ENCODE measurements at regions not wholly inside any gene's neighbourhood (a gene's known extent, or its start where the extent isn't known, plus 50 kb on each side); places are given as distances from the start of the nearest gene placed in this dataset.

- no peak for TF ChIP-seq EZH2 (IDR thresholded peaks at IDR 0.05; ENCODE audit: borderline replicate concordance, low read depth, low read length, severe bottlenecking)
- Histone ChIP-seq H3K9me3 (ENCODE audit: insufficient read depth, low read length, severe bottlenecking) (no peaks in the 10 kb centered on the region), H3K27ac (ENCODE audit: low read length) (no peak overlapping the region), H3K4me3 (ENCODE audit: low read depth in 1 of 2, low read length in 2 of 2) (no peak overlapping the region), H3K9ac (ENCODE audit: low read depth, low read length) (no peak overlapping the region), H3K4me2 (ENCODE audit: insufficient read depth, low read length) (no peak overlapping the region), H3K36me3 (ENCODE audit: insufficient read depth, low read length) (no peaks in the 10 kb centered on the region), H3K79me2 (ENCODE audit: insufficient read depth, low read length) (no peaks in the 10 kb centered on the region), H3K27me3 (ENCODE audit: insufficient read depth, low read length, poor library complexity) (no peaks in the 10 kb centered on the region), H3K4me1 (ENCODE audit: insufficient read depth, low read length) (no peaks in the 10 kb centered on the region), H4K20me1 (ENCODE audit: insufficient read depth, low read length) (no peaks in the 10 kb centered on the region), H2AFZ (ENCODE audit: low read depth, low read length) (no peak overlapping the region)
- ATAC-seq (ENCODE audit: insufficient read depth, low read depth) (no peak), DNase-seq (no peak)
Observed at GRCh38 chr6:18752278-18753068, 365.3 kb downstream of the RNF144B start.

- Histone ChIP-seq H3K4me3 (ENCODE audit: low read depth in 1 of 2, low read length in 2 of 2) (no peak overlapping the region), H3K4me2 (ENCODE audit: insufficient read depth, low read length) (no peak overlapping the region), H2AFZ (ENCODE audit: low read depth, low read length) (no peak overlapping the region), H3K9me3 (ENCODE audit: insufficient read depth, low read length, severe bottlenecking) (no peaks in the 10 kb centered on the region), H3K9ac (ENCODE audit: low read depth, low read length) (no peak overlapping the region), H3K79me2 (ENCODE audit: insufficient read depth, low read length) (no peaks in the 10 kb centered on the region), H3K36me3 (ENCODE audit: insufficient read depth, low read length) (no peaks in the 10 kb centered on the region), H3K4me1 (ENCODE audit: insufficient read depth, low read length) (no peaks in the 10 kb centered on the region), H3K27ac (ENCODE audit: low read length) (no peak overlapping the region), H3K27me3 (ENCODE audit: insufficient read depth, low read length, poor library complexity) (no peaks in the 10 kb centered on the region), H4K20me1 (ENCODE audit: insufficient read depth, low read length) (no peaks in the 10 kb centered on the region)
- ATAC-seq (ENCODE audit: insufficient read depth, low read depth) = no peak
- no peak for DNase-seq
- TF ChIP-seq EZH2 (IDR thresholded peaks at IDR 0.05; ENCODE audit: borderline replicate concordance, low read depth, low read length, severe bottlenecking) = no peak
Observed at GRCh38 chr6:18753076-18753475, 365.9 kb downstream of the RNF144B start.

GRCh38 chr6:18763086-18763485 lies 375.9 kb downstream of the RNF144B start:
- H3K9me3 ChIP-seq (ENCODE audit: insufficient read depth, low read length, severe bottlenecking) = no peaks in the 10 kb centered on the region
- no peaks in the 10 kb centered on the region for H3K4me1 ChIP-seq (ENCODE audit: insufficient read depth, low read length)
- no peaks in the 10 kb centered on the region for H3K27me3 ChIP-seq (ENCODE audit: insufficient read depth, low read length, poor library complexity)
- no peaks in the 10 kb centered on the region for H3K36me3 ChIP-seq (ENCODE audit: insufficient read depth, low read length)
- no peak overlapping the region for H3K4me2 ChIP-seq (ENCODE audit: insufficient read depth, low read length)
- DNase-seq (no peak), ATAC-seq (ENCODE audit: insufficient read depth, low read depth) (no peak)
- no peaks in the 10 kb centered on the region for H4K20me1 ChIP-seq (ENCODE audit: insufficient read depth, low read length)
- H3K27ac ChIP-seq (ENCODE audit: low read length) = no peak overlapping the region
- no peak overlapping the region for H2AFZ ChIP-seq (ENCODE audit: low read depth, low read length)
- no peak overlapping the region for H3K4me3 ChIP-seq (ENCODE audit: low read depth in 1 of 2, low read length in 2 of 2)
- H3K9ac ChIP-seq (ENCODE audit: low read depth, low read length) = no peak overlapping the region
- no peaks in the 10 kb centered on the region for H3K79me2 ChIP-seq (ENCODE audit: insufficient read depth, low read length)
- TF ChIP-seq CTCF (IDR thresholded peaks at IDR 0.05; ENCODE audit: borderline replicate concordance, extremely low read depth, low read length, poor library complexity, severe bottlenecking) (no peak), EZH2 (IDR thresholded peaks at IDR 0.05; ENCODE audit: borderline replicate concordance, low read depth, low read length, severe bottlenecking) (no peak)

- Histone ChIP-seq H3K27ac (ENCODE audit: low read length) (no peak overlapping the region), H3K79me2 (ENCODE audit: insufficient read depth, low read length) (no peaks in the 10 kb centered on the region), H3K27me3 (ENCODE audit: insufficient read depth, low read length, poor library complexity) (no peaks in the 10 kb centered on the region), H4K20me1 (ENCODE audit: insufficient read depth, low read length) (no peaks in the 10 kb centered on the region), H3K36me3 (ENCODE audit: insufficient read depth, low read length) (no peaks in the 10 kb centered on the region), H3K9me3 (ENCODE audit: insufficient read depth, low read length, severe bottlenecking) (no peaks in the 10 kb centered on the region), H2AFZ (ENCODE audit: low read depth, low read length) (no peak overlapping the region), H3K4me1 (ENCODE audit: insufficient read depth, low read length) (no peaks in the 10 kb centered on the region), H3K4me3 (ENCODE audit: low read depth in 1 of 2, low read length in 2 of 2) (no peak overlapping the region), H3K4me2 (ENCODE audit: insufficient read depth, low read length) (no peak overlapping the region), H3K9ac (ENCODE audit: low read depth, low read length) (no peak overlapping the region)
- no peak for DNase-seq
- ATAC-seq (ENCODE audit: insufficient read depth, low read depth) = no peak
- TF ChIP-seq EZH2 (IDR thresholded peaks at IDR 0.05; ENCODE audit: borderline replicate concordance, low read depth, low read length, severe bottlenecking) = no peak
- no peak for TF ChIP-seq CTCF (IDR thresholded peaks at IDR 0.05; ENCODE audit: borderline replicate concordance, extremely low read depth, low read length, poor library complexity, severe bottlenecking)
Observed at GRCh38 chr6:18784794-18785193, 397.6 kb downstream of the RNF144B start.
